CD4-positive, alpha-beta T cell (primary cell): ENCODE measurements at regions not wholly inside any gene's neighbourhood (a gene's known extent, or its start where the extent isn't known, plus 50 kb on each side); places are given as distances from the start of the nearest gene placed in this dataset.

Experiments used
- ATAC-seq: fragments of 200-7000 bp; cut with Tn5 transposase; one replicate; pipeline ENCODE4 v1.10.0; 2022; ENCODE audit warnings: mild to moderate bottlenecking; ENCODE audit not compliant: poor library complexity
- CTCF ChIA-PET: fragments of 350-600 bp; sonication (Branson Sonifier 250); formaldehyde crosslinking; loops from one replicate; lab custom pipeline; 2021; ENCODE audit warnings: antibody characterized with exemption, inconsistent platforms; lab: Charles Lee
- POLR2A ChIA-PET: fragments of 350-600 bp; sonication (Branson Sonifier 250); formaldehyde crosslinking; loops from one replicate; lab custom pipeline; 2021; ENCODE audit warnings: antibody characterized with exemption, inconsistent platforms; lab: Charles Lee
- DNase-seq, 14 experiments: peaks; one replicate each; pipeline ENCODE4 v3.0.0-alpha.2; 2013 to 2020; ENCODE audit warnings: mixed read lengths in 2 of 14
- H3K27ac ChIP-seq, 2 donors: one replicate each; pipeline versions ENCODE4 v1.5.1 to v1.7.0; 2013; ENCODE audit warnings: low read length in 2 of 2, low read depth in 1 of 2, mild to moderate bottlenecking in 1 of 2
- H3K27me3 ChIP-seq, 2 experiments: 1 replicate in 1 of 2; 2 replicates in 1 of 2; pipeline versions ENCODE4 v1.6.1 to v1.7.0; 2013; ENCODE audit warnings: low read length in 2 of 2, control low read depth in 1 of 2, mild to moderate bottlenecking in 1 of 2, moderate library complexity in 1 of 2; ENCODE audit not compliant: insufficient read depth in 2 of 2, control insufficient read depth in 1 of 2
- H3K36me3 ChIP-seq: one replicate; pipeline ENCODE4 v1.6.1; 2013; ENCODE audit warnings: low read length, control low read depth; ENCODE audit not compliant: insufficient read depth
- H3K4me1 ChIP-seq: one replicate; pipeline ENCODE4 v1.6.1; 2013; ENCODE audit warnings: low read length, control low read depth; ENCODE audit not compliant: insufficient read depth
- H3K4me3 ChIP-seq: one replicate; pipeline ENCODE4 v1.5.1; 2013; ENCODE audit warnings: mild to moderate bottlenecking, low read length, moderate library complexity
- H3K9me3 ChIP-seq, 2 experiments: 1 replicate in 1 of 2; 2 replicates in 1 of 2; pipeline versions ENCODE4 v1.6.1 to v1.7.0; 2013; ENCODE audit warnings: low read length in 2 of 2, mild to moderate bottlenecking in 2 of 2, control low read depth in 1 of 2, moderate library complexity in 1 of 2; ENCODE audit not compliant: control insufficient read depth in 1 of 2, insufficient read depth in 1 of 2
- H3K27ac Mint-ChIP-seq: one replicate; pipeline ENCODE4 v1.8.0; 2020; ENCODE audit warnings: mixed read lengths
- H3K27me3 Mint-ChIP-seq: one replicate; pipeline ENCODE4 v1.8.0; 2021; ENCODE audit warnings: mixed read lengths
- H3K36me3 Mint-ChIP-seq: one replicate; pipeline ENCODE4 v1.8.0; 2021; ENCODE audit warnings: low read depth, mixed read lengths
- H3K4me1 Mint-ChIP-seq: one replicate; pipeline ENCODE4 v1.8.0; 2021; ENCODE audit warnings: low read depth, mixed read lengths
- H3K4me3 Mint-ChIP-seq: one replicate; pipeline ENCODE4 v1.8.0; 2020; ENCODE audit warnings: mild to moderate bottlenecking, mixed read lengths
- H3K9me3 Mint-ChIP-seq: one replicate; pipeline ENCODE4 v1.8.0; 2020; ENCODE audit warnings: mixed read lengths
- intact Hi-C, 2 experiments: fragments of 100-400 bp; cut with DNase I in 1 of 2; cut with micrococcal nuclease in 1 of 2; formaldehyde crosslinking; loops; one replicate each; pipeline versions ENCODE4 v1.15.1 to v1.9.0; 2023 to 2025; cut with DNase I, micrococcal nuclease
- TF ChIP-seq, protein P1 (sequence below): fragments of 200-600 bp; IDR thresholded peaks from one replicate; pipeline ENCODE4 v1.8.0; 2022; ENCODE audit warnings: antibody characterized with exemption, mild to moderate bottlenecking

DNA sequence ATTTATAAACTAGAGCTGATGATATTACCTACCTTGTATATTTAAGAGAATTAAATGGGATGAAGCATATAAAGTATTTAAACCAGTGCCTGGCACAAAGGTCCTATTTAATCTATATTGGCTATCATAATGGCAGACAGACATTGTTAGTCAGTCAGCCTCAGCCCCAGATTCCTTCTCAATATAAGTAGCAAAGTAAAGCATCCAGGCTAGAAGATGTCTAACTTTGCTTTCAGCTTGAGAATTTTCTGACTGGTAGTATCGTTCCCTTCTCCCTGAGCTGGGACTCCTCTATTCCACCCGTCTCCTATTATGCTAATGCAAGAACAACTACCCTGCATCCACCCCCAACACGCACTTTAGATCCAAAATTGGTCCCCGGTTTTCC is 215.7 kb upstream of the SIX2 start:
- CTCF ChIA-PET: no interaction called here

DNA sequence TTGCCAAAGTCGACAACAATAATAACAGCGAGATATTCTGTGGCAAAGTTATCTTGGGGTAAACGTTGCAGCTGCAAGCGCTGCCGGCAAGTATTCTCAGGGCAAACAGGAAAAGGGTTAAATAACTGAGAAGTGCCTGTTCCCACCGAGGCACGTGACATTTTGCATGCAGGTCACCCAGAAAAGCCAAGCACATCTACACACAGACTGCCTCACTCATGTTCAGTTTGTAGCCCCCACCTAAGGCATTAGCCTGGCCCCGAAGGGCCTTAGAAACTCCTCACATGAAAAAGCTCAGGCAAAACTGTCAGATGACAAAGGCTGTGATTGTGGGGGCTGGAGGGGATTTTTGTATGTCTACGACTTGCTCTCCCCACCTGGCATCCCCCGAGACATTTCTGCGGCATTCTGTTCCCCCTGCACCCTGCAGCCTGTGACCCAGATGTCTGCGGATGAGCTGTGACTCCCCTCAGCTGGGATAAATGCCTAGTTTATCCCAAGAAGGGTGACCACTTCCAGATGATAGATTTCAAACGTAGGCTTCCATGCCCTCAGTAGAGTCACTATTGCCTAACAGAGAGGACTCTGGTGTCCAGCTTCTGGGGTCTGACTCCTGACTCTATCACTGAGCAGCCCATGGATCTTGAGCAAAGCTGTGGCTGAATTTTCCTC is 215.2 kb upstream of the SIX2 start:
- Histone ChIP-seq H3K27ac (no peak overlapping the region), H3K36me3 (no peaks in the 10 kb centered on the region), H3K9me3 (peaks cover 0 to 3% of the 10 kb centered on the region in 2 experiments), H3K4me1 (no peaks in the 10 kb centered on the region), H3K27me3 (peaks cover 0 to 11% of the 10 kb centered on the region in 2 experiments), H3K4me3 (no peak overlapping the region)
- Mint-ChIP-seq H3K27ac (no peak overlapping the region), H3K27me3 (peaks cover 32% of the 10 kb centered on the region), H3K9me3 (no peaks in the 10 kb centered on the region), H3K36me3 (no peaks in the 10 kb centered on the region), H3K4me1 (no peaks in the 10 kb centered on the region), H3K4me3 (no peak overlapping the region)
- DNase-seq (no peak), ATAC-seq (no peak)
- POLR2A ChIA-PET: no interaction called here
- intact Hi-C loops: no loop called here
- TF ChIP-seq, protein P1, sequence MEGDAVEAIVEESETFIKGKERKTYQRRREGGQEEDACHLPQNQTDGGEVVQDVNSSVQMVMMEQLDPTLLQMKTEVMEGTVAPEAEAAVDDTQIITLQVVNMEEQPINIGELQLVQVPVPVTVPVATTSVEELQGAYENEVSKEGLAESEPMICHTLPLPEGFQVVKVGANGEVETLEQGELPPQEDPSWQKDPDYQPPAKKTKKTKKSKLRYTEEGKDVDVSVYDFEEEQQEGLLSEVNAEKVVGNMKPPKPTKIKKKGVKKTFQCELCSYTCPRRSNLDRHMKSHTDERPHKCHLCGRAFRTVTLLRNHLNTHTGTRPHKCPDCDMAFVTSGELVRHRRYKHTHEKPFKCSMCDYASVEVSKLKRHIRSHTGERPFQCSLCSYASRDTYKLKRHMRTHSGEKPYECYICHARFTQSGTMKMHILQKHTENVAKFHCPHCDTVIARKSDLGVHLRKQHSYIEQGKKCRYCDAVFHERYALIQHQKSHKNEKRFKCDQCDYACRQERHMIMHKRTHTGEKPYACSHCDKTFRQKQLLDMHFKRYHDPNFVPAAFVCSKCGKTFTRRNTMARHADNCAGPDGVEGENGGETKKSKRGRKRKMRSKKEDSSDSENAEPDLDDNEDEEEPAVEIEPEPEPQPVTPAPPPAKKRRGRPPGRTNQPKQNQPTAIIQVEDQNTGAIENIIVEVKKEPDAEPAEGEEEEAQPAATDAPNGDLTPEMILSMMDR: no peak
- CTCF ChIA-PET: no interaction called here

More for the DNA sequence above, 215.7 kb upstream of the SIX2 start:
- intact Hi-C loops: no loop called here
- no peaks in the 10 kb centered on the region for H3K4me1 Mint-ChIP-seq
- H3K36me3 ChIP-seq: no peaks in the 10 kb centered on the region
- no peak overlapping the region for H3K27ac ChIP-seq
- H3K4me3 ChIP-seq: no peak overlapping the region
- TF ChIP-seq, protein P1: no peak
- H3K9me3 ChIP-seq: no peaks in the 10 kb centered on the region
- peaks cover 32% of the 10 kb centered on the region for H3K27me3 Mint-ChIP-seq
- no peaks in the 10 kb centered on the region for H3K4me1 ChIP-seq
- no peaks in the 10 kb centered on the region for H3K9me3 Mint-ChIP-seq
- no peak overlapping the region for H3K4me3 Mint-ChIP-seq
- DNase-seq (no peak), ATAC-seq (no peak)
- POLR2A ChIA-PET: no interaction called here
- H3K27ac Mint-ChIP-seq: no peak overlapping the region
- H3K36me3 Mint-ChIP-seq: no peaks in the 10 kb centered on the region
- peaks cover 0 to 11% of the 10 kb centered on the region in 2 experiments for H3K27me3 ChIP-seq

DNA sequence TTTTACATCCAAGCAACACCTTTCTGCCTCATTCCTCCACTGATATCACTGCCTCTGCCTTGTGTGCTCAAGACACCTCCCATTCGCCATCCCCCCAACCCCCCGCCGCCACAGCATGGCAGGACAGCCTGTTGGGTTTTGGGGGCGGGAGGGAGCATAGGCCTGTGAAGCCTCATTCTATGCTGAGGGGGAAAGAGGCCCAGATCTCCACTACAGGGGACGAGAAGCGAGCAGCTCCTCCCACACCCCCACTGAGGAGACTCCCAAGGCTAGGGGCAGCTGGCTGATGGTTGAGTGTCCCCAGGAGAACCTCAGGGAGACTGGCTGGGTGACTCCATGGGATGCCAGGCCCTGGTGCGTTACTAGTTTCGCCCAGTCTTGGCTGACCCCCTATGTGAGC is 214.3 kb upstream of the SIX2 start:
- no peak for ATAC-seq
- DNase-seq: no peak
- peaks cover 32% of the 10 kb centered on the region for H3K27me3 Mint-ChIP-seq
- ChIA-PET CTCF (no interaction called here), POLR2A (no interaction called here)
- intact Hi-C loops: no loop called here
- H3K4me1 ChIP-seq: no peaks in the 10 kb centered on the region
- no peak overlapping the region for H3K4me3 Mint-ChIP-seq
- H3K9me3 Mint-ChIP-seq: no peaks in the 10 kb centered on the region
- no peak overlapping the region for H3K27ac ChIP-seq
- H3K36me3 Mint-ChIP-seq: no peaks in the 10 kb centered on the region
- H3K4me1 Mint-ChIP-seq: no peaks in the 10 kb centered on the region
- H3K27ac Mint-ChIP-seq: no peak overlapping the region
- peaks cover 0 to 11% of the 10 kb centered on the region in 2 experiments for H3K27me3 ChIP-seq
- no peak overlapping the region for H3K4me3 ChIP-seq
- peaks cover 0 to 6% of the 10 kb centered on the region in 2 experiments for H3K9me3 ChIP-seq
- TF ChIP-seq, protein P1: no peak
- no peaks in the 10 kb centered on the region for H3K36me3 ChIP-seq
